ENCODE measurements at regions not wholly inside any gene's neighbourhood (a gene's known extent, or its start where the extent isn't known, plus 50 kb on each side); places are given as distances from the start of the nearest gene placed in this dataset.

- TF ChIP-seq CTCF (conservative IDR thresholded peaks at IDR 0.05; ENCODE audit: low read length), result no peak
- no peak for TF ChIP-seq EZH2phosphoT487 (IDR thresholded peaks at IDR 0.05; ENCODE audit: borderline replicate concordance)
These were observed 611.9 kb upstream of the ADAMTS5 start for GRCh38 chr21:27578741-27579265.

Data from Loucy (cell line).